Lung (tissue), 11 donors: ENCODE measurements at regions not wholly inside any gene's neighbourhood (a gene's known extent, or its start where the extent isn't known, plus 50 kb on each side); places are given as distances from the start of the nearest gene placed in this dataset.

Experiments
- ATAC-seq: fragments of 200-7000 bp; cut with Tn5 transposase; one replicate; pipeline ENCODE4 v1.9.1; 2020; ENCODE audit warnings: moderate number of reproducible peaks; ENCODE audit not compliant: insufficient read depth, low FRiP score
- DNase-seq, 3 donors: peaks; one replicate each; pipeline ENCODE4 v3.0.0-alpha.2; 2013 to 2017
- H3K27ac ChIP-seq, 2 donors: one replicate each; pipeline ENCODE4 v1.5.1; 2013; ENCODE audit warnings: mild to moderate bottlenecking in 2 of 2, moderate library complexity in 2 of 2, control low read depth in 1 of 2, inconsistent platforms in 1 of 2, low read depth in 1 of 2, low read length in 1 of 2
- H3K27me3 ChIP-seq, 3 donors: one replicate each; pipeline ENCODE4 v1.5.1; 2013; ENCODE audit warnings: low read length in 2 of 3; ENCODE audit not compliant: control insufficient read depth in 3 of 3, insufficient read depth in 3 of 3
- H3K36me3 ChIP-seq, 4 donors: one replicate each; pipeline ENCODE4 v1.5.1; 2013; ENCODE audit warnings: low read length in 4 of 4, mild to moderate bottlenecking in 1 of 4, moderate library complexity in 1 of 4; ENCODE audit not compliant: control insufficient read depth in 4 of 4, insufficient read depth in 4 of 4
- H3K4me1 ChIP-seq, 5 donors: one replicate each; pipeline ENCODE4 v1.5.1; 2013; ENCODE audit warnings: low read length in 5 of 5, mild to moderate bottlenecking in 2 of 5, moderate library complexity in 1 of 5; ENCODE audit not compliant: control insufficient read depth in 5 of 5, insufficient read depth in 5 of 5
- H3K4me3 ChIP-seq: one replicate; pipeline ENCODE4 v1.5.1; 2013; ENCODE audit warnings: mild to moderate bottlenecking, control low read depth, moderate library complexity
- H3K9ac ChIP-seq, 2 donors: one replicate each; pipeline ENCODE4 v1.5.1; 2013; ENCODE audit warnings: low read length in 2 of 2, control low read depth in 1 of 2; ENCODE audit not compliant: insufficient read depth in 1 of 2
- H3K9me3 ChIP-seq, 4 donors: one replicate each; pipeline ENCODE4 v1.5.1; 2013; ENCODE audit warnings: low read length in 3 of 4, mild to moderate bottlenecking in 1 of 4, moderate library complexity in 1 of 4; ENCODE audit not compliant: control insufficient read depth in 4 of 4, insufficient read depth in 3 of 4
- CTCF ChIP-seq: IDR thresholded peaks from 2 replicates; pipeline ENCODE4 v1.5.1; 2012; ENCODE audit warnings: mild to moderate bottlenecking; ENCODE audit errors: control extremely low read depth, extremely low read depth
- WGBS, 2 donors: extraction: QIAGEN DNeasy Blood & Tissue Kit; methylation state at CpG; one replicate each; pipeline ENCODE4 v1.1.7; 2013; 5-methylcytosine and 5-hydroxymethylcytosine counted together
- donor health status: control.
- donor health status: control.
- donor health status: Bipolar disorder and iron deficiency.
- donor health status: healthy.
- donor health status: DM: yes; HTN: yes; CAD: no.

DNA sequence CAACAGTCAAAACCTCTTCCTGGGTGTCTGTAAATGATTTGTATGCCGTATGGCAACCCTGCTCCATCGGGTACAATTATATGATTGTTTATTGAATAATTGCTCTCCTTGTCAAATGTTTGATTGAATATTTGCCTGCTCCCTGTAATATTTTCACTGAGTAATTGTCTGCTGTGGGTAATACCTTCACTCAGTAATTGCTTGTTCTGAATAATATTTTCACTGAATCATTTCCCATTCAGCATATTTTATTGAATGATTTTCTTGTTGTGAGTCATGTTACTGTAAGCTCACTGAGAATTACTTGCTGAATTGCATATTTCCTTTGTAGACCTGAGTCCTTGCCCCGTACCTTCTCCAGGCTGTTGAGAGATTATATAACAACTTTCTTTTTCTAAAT is 535.2 kb downstream of the METTL4 start:
- TF ChIP-seq CTCF, result no peak
- H3K36me3 ChIP-seq, result no peaks in the 10 kb centered on the region
- no peak for ATAC-seq
- no peaks in the 10 kb centered on the region for H3K9me3 ChIP-seq
- H3K4me3 ChIP-seq, result no peak overlapping the region
- 50 to 57% methylated on average over 3 of the region's 3 CpGs for WGBS, 2 donors
- no peaks in the 10 kb centered on the region for H3K4me1 ChIP-seq
- no peak overlapping the region for H3K27ac ChIP-seq
- H3K9ac ChIP-seq, result no peak overlapping the region
- DNase-seq, result no peak
- no peaks in the 10 kb centered on the region for H3K27me3 ChIP-seq

DNA sequence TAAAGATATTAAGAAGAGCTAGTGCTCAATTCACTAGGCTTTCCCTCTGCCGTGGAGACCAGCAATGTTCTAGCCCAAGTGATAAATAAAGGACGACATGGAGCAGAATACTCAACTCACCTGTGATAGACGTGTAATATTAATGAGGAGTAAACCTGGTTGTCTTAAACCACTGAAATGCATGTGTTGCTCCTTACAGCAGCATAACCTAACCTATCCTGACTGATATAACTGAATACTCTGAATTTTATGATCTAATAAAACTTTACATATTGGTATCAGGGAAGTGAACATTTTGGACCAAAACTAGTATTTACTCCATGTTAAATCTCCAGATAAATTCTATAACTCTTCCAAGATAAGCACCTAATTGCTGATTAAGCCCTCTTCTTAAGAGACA is 531.0 kb downstream of the METTL4 start:
- TF ChIP-seq CTCF, result no peak
- Histone ChIP-seq H3K4me3 (no peak overlapping the region), H3K4me1 (no peaks in the 10 kb centered on the region), H3K9me3 (no peaks in the 10 kb centered on the region), H3K27ac (no peak overlapping the region), H3K36me3 (no peaks in the 10 kb centered on the region), H3K27me3 (no peaks in the 10 kb centered on the region), H3K9ac (no peak overlapping the region)
- no peak for ATAC-seq
- 93 to 94% methylated on average over 3 of the region's 3 CpGs for WGBS, 2 donors
- no peak for DNase-seq

DNA sequence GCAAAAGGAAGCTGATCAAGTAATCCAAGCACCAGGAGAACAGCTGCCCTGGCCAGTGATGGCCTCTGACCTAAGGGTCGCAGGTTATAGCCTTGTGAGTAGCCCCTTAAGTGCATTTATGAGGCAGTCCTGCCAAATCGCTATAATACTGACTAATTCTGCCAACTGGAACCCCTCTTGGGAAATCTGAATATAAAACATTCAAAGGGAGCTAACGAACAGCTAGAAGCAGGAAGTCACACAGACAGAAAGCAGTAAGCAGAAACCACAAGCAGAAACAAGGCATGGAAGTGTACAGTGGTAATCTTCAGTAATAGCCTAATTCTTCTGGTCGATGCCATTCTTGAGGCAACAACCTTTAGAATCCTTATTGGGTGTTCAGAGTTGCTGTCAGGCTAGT is 521.3 kb downstream of the METTL4 start:
- no peaks in the 10 kb centered on the region for H3K36me3 ChIP-seq
- no peaks in the 10 kb centered on the region for H3K4me1 ChIP-seq
- no peak overlapping the region for H3K4me3 ChIP-seq
- no peak overlapping the region for H3K27ac ChIP-seq
- 31 to 52% methylated on average over 4 of the region's 4 CpGs for WGBS, 2 donors
- ATAC-seq (no peak), DNase-seq (no peak)
- H3K9ac ChIP-seq, result no peak overlapping the region
- TF ChIP-seq CTCF, result no peak
- H3K27me3 ChIP-seq, result no peaks in the 10 kb centered on the region
- no peaks in the 10 kb centered on the region for H3K9me3 ChIP-seq

GRCh38 chr18:2050702-2051201 is 520.6 kb downstream of the METTL4 start:
- H3K4me1 ChIP-seq, result no peaks in the 10 kb centered on the region
- peak in 1 of 3 donors; percentile 14 for DNase-seq
- no peaks in the 10 kb centered on the region for H3K36me3 ChIP-seq
- WGBS, 2 donors, result 59 to 65% methylated on average over 3 of the region's 3 CpGs
- H3K27ac ChIP-seq, result no peak overlapping the region
- H3K4me3 ChIP-seq, result no peak overlapping the region
- TF ChIP-seq CTCF, result no peak
- no peaks in the 10 kb centered on the region for H3K27me3 ChIP-seq
- no peaks in the 10 kb centered on the region for H3K9me3 ChIP-seq
- H3K9ac ChIP-seq, result no peak overlapping the region
- no peak for ATAC-seq
